ENCODE measurements at regions not wholly inside any gene's neighbourhood (a gene's known extent, or its start where the extent isn't known, plus 50 kb on each side); places are given as distances from the start of the nearest gene placed in this dataset.
"Not testable (repeated sequence)": the region's sequence is repeated elsewhere in the genome, so short reads cannot be mapped to it uniquely, and the experiment has no call there.

DNA sequence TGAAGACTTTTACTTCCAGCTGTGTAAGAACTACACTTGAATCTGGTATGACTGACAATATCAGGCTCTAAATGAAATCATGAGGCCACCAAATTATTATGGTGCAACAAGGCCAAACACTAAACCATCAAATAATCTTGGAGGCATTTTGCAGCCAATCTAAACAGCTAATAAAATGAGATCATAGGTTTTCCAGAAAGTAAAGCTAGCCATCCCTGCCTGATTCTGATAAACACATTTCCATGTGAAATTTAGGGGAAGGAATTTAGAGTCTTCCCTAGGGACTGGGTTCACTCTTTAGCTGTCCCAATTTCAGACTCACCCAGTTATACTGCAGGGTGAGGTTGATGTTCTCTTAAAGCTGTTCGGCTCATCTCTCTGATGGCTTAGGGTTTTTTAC is 190.3 kb upstream of the TMEM196 start:
- H3K79me2 ChIP-seq (ENCODE audit: low read length), result no peaks in the 10 kb centered on the region
- H3K9me3 ChIP-seq (ENCODE audit: insufficient read depth, low read length), result no peaks in the 10 kb centered on the region
- H3K4me2 ChIP-seq (ENCODE audit: low read length), result no peak overlapping the region
- H3K4me3 ChIP-seq (ENCODE audit: low read length), result no peak overlapping the region
- H3K9ac ChIP-seq (ENCODE audit: low read length), result no peak overlapping the region
- TF ChIP-seq EZH2phosphoT487 (IDR thresholded peaks at IDR 0.05; ENCODE audit: low read depth), result no peak
- TF ChIP-seq, protein P1, sequence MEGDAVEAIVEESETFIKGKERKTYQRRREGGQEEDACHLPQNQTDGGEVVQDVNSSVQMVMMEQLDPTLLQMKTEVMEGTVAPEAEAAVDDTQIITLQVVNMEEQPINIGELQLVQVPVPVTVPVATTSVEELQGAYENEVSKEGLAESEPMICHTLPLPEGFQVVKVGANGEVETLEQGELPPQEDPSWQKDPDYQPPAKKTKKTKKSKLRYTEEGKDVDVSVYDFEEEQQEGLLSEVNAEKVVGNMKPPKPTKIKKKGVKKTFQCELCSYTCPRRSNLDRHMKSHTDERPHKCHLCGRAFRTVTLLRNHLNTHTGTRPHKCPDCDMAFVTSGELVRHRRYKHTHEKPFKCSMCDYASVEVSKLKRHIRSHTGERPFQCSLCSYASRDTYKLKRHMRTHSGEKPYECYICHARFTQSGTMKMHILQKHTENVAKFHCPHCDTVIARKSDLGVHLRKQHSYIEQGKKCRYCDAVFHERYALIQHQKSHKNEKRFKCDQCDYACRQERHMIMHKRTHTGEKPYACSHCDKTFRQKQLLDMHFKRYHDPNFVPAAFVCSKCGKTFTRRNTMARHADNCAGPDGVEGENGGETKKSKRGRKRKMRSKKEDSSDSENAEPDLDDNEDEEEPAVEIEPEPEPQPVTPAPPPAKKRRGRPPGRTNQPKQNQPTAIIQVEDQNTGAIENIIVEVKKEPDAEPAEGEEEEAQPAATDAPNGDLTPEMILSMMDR (IDR thresholded peaks at IDR 0.05; ENCODE audit: low read depth, low read length), result no peak
- H3K27me3 ChIP-seq (ENCODE audit: low read depth, low read length), result no peaks in the 10 kb centered on the region
- no peaks in the 10 kb centered on the region for H4K20me1 ChIP-seq (ENCODE audit: insufficient read depth, low read length)
- no peak overlapping the region for H3K27ac ChIP-seq (ENCODE audit: low read length)
- H3K4me1 ChIP-seq (ENCODE audit: low read length), result no peaks in the 10 kb centered on the region
- H2AFZ ChIP-seq (ENCODE audit: low read depth, low read length), result no peak overlapping the region
- no peaks in the 10 kb centered on the region for H3K36me3 ChIP-seq (replicated peaks; ENCODE audit: low read depth, low read length)

DNA sequence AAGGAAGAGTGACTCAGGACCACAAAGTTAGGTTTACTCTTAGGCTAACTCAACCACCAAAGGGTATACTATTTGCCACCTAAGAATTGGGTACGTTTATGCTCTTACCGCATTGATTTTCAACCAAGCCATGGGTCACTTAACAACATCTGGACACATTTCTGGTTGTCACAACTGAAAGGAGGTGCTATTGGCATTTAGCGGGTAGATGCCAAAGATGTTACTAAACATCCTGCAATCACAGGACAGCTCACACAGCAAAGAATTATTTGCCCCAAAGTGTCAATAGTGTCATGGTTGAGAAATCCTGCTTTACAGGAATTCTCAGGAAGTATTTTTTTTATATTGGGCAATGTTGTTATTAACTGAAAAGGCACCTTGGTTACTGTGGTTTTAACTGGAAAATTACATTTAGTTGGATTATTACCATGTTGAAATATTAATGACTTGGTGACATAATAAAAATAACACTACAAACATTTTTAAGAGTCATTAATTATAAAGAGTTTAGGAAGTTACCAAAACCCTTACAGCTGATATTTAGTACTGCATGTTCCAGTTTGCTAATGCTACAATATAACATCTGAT is 185.0 kb upstream of the TMEM196 start:
- Histone ChIP-seq H3K79me2 (ENCODE audit: low read length) (no peaks in the 10 kb centered on the region), H3K4me1 (ENCODE audit: low read length) (no peaks in the 10 kb centered on the region), H3K4me2 (ENCODE audit: low read length) (no peak overlapping the region), H3K27ac (ENCODE audit: low read length) (no peak overlapping the region), H3K27me3 (ENCODE audit: low read depth, low read length) (no peaks in the 10 kb centered on the region), H3K36me3 (replicated peaks; ENCODE audit: low read depth, low read length) (no peaks in the 10 kb centered on the region), H2AFZ (ENCODE audit: low read depth, low read length) (no peak overlapping the region), H3K9me3 (ENCODE audit: insufficient read depth, low read length) (no peaks in the 10 kb centered on the region), H4K20me1 (ENCODE audit: insufficient read depth, low read length) (no peaks in the 10 kb centered on the region), H3K9ac (ENCODE audit: low read length) (no peak overlapping the region), H3K4me3 (ENCODE audit: low read length) (no peak overlapping the region)
- TF ChIP-seq, protein P1 (IDR thresholded peaks at IDR 0.05; ENCODE audit: low read depth, low read length), result no peak
- no peak for TF ChIP-seq EZH2phosphoT487 (IDR thresholded peaks at IDR 0.05; ENCODE audit: low read depth)

DNA sequence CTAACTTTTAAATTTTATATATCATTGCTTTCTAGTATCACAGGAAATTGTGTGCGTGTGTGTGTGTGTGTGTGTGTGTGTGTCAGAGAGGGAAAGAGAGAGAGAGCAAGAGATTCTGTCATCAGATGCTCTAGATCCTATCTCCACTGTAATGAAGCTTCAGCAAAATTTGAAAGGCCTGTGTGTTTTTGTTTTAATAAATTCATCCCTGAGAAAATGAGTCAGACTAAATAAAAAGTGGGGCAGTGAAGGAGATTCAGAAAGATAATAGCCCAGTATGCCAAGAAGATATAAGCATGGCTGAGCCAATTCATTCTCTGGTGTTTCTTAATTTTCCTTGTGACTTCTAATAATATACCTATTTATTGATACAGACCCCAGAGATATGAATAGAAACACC is 184.2 kb upstream of the TMEM196 start:
- Histone ChIP-seq H3K4me1 (ENCODE audit: low read length) (no peaks in the 10 kb centered on the region), H3K4me2 (ENCODE audit: low read length) (no peak overlapping the region), H3K27ac (ENCODE audit: low read length) (no peak overlapping the region), H3K9me3 (ENCODE audit: insufficient read depth, low read length) (no peaks in the 10 kb centered on the region), H3K9ac (ENCODE audit: low read length) (no peak overlapping the region), H3K36me3 (replicated peaks; ENCODE audit: low read depth, low read length) (no peaks in the 10 kb centered on the region), H3K27me3 (ENCODE audit: low read depth, low read length) (no peaks in the 10 kb centered on the region), H3K79me2 (ENCODE audit: low read length) (no peaks in the 10 kb centered on the region), H2AFZ (ENCODE audit: low read depth, low read length) (no peak overlapping the region), H4K20me1 (ENCODE audit: insufficient read depth, low read length) (no peaks in the 10 kb centered on the region), H3K4me3 (ENCODE audit: low read length) (no peak overlapping the region)
- TF ChIP-seq EZH2phosphoT487 (IDR thresholded peaks at IDR 0.05; ENCODE audit: low read depth), result no peak
- TF ChIP-seq, protein P1 (IDR thresholded peaks at IDR 0.05; ENCODE audit: low read depth, low read length), result no peak

DNA sequence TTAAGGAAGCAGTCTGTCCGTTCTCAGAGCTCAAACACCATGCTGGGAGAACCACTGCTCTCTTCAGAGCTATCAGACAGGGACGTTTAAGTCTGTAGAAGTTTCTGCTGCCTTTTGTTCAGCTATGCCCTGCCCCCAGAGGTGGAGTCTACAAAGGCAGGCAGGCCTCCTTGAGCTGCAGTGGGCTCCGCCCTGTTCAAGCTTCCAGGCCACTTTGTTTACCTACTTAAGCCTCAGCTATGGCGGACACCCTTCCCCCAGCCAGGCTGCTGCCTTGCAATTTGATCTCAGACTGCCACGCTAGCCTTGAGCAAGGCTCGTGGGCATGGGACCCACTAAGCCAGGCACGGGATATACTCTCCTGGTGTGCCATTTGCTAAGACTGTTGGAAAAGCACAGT is 180.7 kb upstream of the TMEM196 start:
- not testable (repeated sequence) for H3K4me2 ChIP-seq (ENCODE audit: low read length); H3K79me2 ChIP-seq (ENCODE audit: low read length); H4K20me1 ChIP-seq (ENCODE audit: insufficient read depth, low read length); H3K36me3 ChIP-seq (replicated peaks; ENCODE audit: low read depth, low read length); H3K9me3 ChIP-seq (ENCODE audit: insufficient read depth, low read length); H3K4me1 ChIP-seq (ENCODE audit: low read length); H3K9ac ChIP-seq (ENCODE audit: low read length); H3K27me3 ChIP-seq (ENCODE audit: low read depth, low read length); H2AFZ ChIP-seq (ENCODE audit: low read depth, low read length); H3K4me3 ChIP-seq (ENCODE audit: low read length); H3K27ac ChIP-seq (ENCODE audit: low read length)

DNA sequence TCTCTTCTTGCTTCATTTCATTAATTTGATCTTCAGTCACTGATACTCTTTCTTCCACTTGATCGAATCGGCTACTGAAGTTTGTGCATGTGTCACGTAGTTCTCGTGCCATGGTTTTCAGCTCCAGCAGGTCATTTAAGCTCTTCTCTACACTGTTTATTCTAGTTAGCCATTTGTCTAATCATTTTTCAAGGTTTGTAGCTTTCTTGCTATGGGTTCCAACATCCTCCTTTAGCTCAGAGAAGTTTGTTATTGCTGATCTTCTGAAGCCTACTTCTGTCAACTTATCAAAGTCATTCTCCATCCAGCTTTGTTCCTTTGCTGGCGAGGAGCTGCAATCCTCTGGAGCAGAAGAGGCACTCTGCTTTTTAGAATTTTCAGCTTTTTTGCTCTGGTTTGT is 180.0 kb upstream of the TMEM196 start:
- not testable (repeated sequence) for H2AFZ ChIP-seq (ENCODE audit: low read depth, low read length); H4K20me1 ChIP-seq (ENCODE audit: insufficient read depth, low read length); H3K4me3 ChIP-seq (ENCODE audit: low read length); H3K9me3 ChIP-seq (ENCODE audit: insufficient read depth, low read length); H3K9ac ChIP-seq (ENCODE audit: low read length); H3K79me2 ChIP-seq (ENCODE audit: low read length); H3K27me3 ChIP-seq (ENCODE audit: low read depth, low read length); H3K36me3 ChIP-seq (replicated peaks; ENCODE audit: low read depth, low read length); H3K27ac ChIP-seq (ENCODE audit: low read length); H3K4me2 ChIP-seq (ENCODE audit: low read length); H3K4me1 ChIP-seq (ENCODE audit: low read length)

Measured in OCI-LY3 (cell line).